Vagina (tissue), 2 donors: ENCODE measurements at regions not wholly inside any gene's neighbourhood (a gene's known extent, or its start where the extent isn't known, plus 50 kb on each side); places are given as distances from the start of the nearest gene placed in this dataset.

Experiments
- CTCF ChIP-seq, 3 experiments: fragments of 450-650 bp in 2 of 3; fragments of 200-600 bp in 1 of 3; sonication (generic) in 1 of 3; IDR thresholded peaks; one replicate each; pipeline ENCODE4 v1.5.1; 2017 to 2019; ENCODE audit warnings: antibody characterized with exemption in 3 of 3, mild to moderate bottlenecking in 2 of 3, moderate library complexity in 2 of 3
- POLR2A ChIP-seq, 2 donors: fragments of 450-650 bp; IDR thresholded peaks; one replicate each; pipeline ENCODE4 v1.6.1; 2017; ENCODE audit warnings: antibody characterized with exemption in 2 of 2, mild to moderate bottlenecking in 2 of 2, moderate library complexity in 2 of 2

GRCh38 chr1:219442611-219443061 is 170.3 kb downstream of the ZC3H11B start:
- no peak for TF ChIP-seq CTCF (IDR thresholded peaks at IDR 0.05)
- no peak for TF ChIP-seq POLR2A (IDR thresholded peaks at IDR 0.05)
